ENCODE measurements at regions not wholly inside any gene's neighbourhood (a gene's known extent, or its start where the extent isn't known, plus 50 kb on each side); places are given as distances from the start of the nearest gene placed in this dataset.

DNA sequence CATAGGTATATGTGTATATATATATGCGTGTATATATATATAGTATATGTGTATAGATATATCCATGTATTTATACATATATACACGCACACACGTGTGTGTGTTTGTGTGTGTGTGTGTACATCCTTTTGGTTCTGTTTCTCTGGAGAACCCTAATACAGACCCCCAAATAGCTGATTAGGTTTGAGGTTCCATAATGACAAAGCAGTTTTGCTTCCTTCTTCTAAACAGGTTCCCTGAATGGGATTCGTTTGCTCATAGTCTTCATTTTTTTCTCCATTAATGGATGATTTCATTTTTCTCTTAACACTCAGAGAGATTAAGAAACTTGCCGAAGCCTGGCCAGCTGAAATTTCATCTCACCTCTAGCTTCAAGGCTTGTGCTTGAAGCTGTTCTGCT lies 234.0 kb upstream of the BCOR start:
- TF ChIP-seq ZNF431 (CRISPR knock-in tag; IDR thresholded peaks at IDR 0.05; ENCODE audit: borderline replicate concordance, low read depth) (no peak), ZNF839 (CRISPR knock-in tag; IDR thresholded peaks at IDR 0.05; ENCODE audit: borderline replicate concordance) (no peak), KLF16 (CRISPR knock-in tag; IDR thresholded peaks at IDR 0.05) (no peak), ZNF274 (CRISPR knock-in tag; IDR thresholded peaks at IDR 0.05) (no peak), MYC (CRISPR knock-in tag; IDR thresholded peaks at IDR 0.05; ENCODE audit: borderline replicate concordance) (no peak), RAD21 (CRISPR knock-in tag; IDR thresholded peaks at IDR 0.05) (no peak), ZNF160 (CRISPR knock-in tag; IDR thresholded peaks at IDR 0.05) (no peak)
- TF ChIP-seq, protein P1, sequence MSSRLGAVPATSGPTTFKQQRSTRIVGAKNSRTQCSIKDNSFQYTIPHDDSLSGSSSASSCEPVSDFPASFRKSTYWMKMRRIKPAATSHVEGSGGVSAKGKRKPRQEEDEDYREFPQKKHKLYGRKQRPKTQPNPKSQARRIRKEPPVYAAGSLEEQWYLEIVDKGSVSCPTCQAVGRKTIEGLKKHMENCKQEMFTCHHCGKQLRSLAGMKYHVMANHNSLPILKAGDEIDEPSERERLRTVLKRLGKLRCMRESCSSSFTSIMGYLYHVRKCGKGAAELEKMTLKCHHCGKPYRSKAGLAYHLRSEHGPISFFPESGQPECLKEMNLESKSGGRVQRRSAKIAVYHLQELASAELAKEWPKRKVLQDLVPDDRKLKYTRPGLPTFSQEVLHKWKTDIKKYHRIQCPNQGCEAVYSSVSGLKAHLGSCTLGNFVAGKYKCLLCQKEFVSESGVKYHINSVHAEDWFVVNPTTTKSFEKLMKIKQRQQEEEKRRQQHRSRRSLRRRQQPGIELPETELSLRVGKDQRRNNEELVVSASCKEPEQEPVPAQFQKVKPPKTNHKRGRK (CRISPR knock-in tag; IDR thresholded peaks at IDR 0.05) = no peak

Measured in HepG2 (cell line).